Activated CD8-positive, alpha-beta memory T cell treated with anti-CD3 and anti-CD28 coated beads, Interleukin-2, amount 10 ng/mL, durations not matched to agents 7 days and 5 days (primary cell): ENCODE measurements at regions not wholly inside any gene's neighbourhood (a gene's known extent, or its start where the extent isn't known, plus 50 kb on each side); places are given as distances from the start of the nearest gene placed in this dataset.

Experiments used
- ATAC-seq: fragments of 150-1000 bp; cut with Tn5 transposase; one replicate; pipeline ENCODE4 v1.10.0; 2021; ENCODE audit warnings: moderate library complexity
- CTCF ChIA-PET: fragments of 350-600 bp; sonication (Branson Sonifier 250); formaldehyde crosslinking; loops from one replicate; lab custom pipeline; 2021; ENCODE audit warnings: antibody characterized with exemption; lab: Charles Lee
- DNase-seq: peaks from one replicate; pipeline ENCODE4 v3.0.0-alpha.2; 2020
- H3K27ac Mint-ChIP-seq: one replicate; pipeline ENCODE4 v1.8.0; 2021; ENCODE audit warnings: mild to moderate bottlenecking, mixed read lengths
- H3K27me3 Mint-ChIP-seq: one replicate; pipeline ENCODE4 v1.8.0; 2021; ENCODE audit warnings: mixed read lengths
- H3K36me3 Mint-ChIP-seq: one replicate; pipeline ENCODE4 v1.8.0; 2021; ENCODE audit warnings: mild to moderate bottlenecking, mixed read lengths
- H3K4me1 Mint-ChIP-seq: one replicate; pipeline ENCODE4 v1.8.0; 2021; ENCODE audit warnings: mixed read lengths
- H3K4me3 Mint-ChIP-seq: one replicate; pipeline ENCODE4 v1.8.0; 2021; ENCODE audit warnings: mild to moderate bottlenecking, moderate library complexity, mixed read lengths
- H3K9me3 Mint-ChIP-seq: one replicate; pipeline ENCODE4 v1.8.0; 2022; ENCODE audit warnings: low read depth, mixed read lengths

GRCh38 chr20:11549172-11550103 lies 368.3 kb upstream of the BTBD3 start:
- H3K27me3 Mint-ChIP-seq, result no peaks in the 10 kb centered on the region
- no peak overlapping the region for H3K4me3 Mint-ChIP-seq
- H3K27ac Mint-ChIP-seq, result no peak overlapping the region
- H3K36me3 Mint-ChIP-seq, result no peaks in the 10 kb centered on the region
- ATAC-seq (no peak), DNase-seq (no peak)
- H3K4me1 Mint-ChIP-seq, result no peaks in the 10 kb centered on the region
- CTCF ChIA-PET, result no interaction called here
- no peaks in the 10 kb centered on the region for H3K9me3 Mint-ChIP-seq

- Mint-ChIP-seq H3K27ac (no peak overlapping the region), H3K4me3 (no peak overlapping the region), H3K27me3 (no peaks in the 10 kb centered on the region), H3K9me3 (no peaks in the 10 kb centered on the region), H3K4me1 (no peaks in the 10 kb centered on the region), H3K36me3 (no peaks in the 10 kb centered on the region)
- DNase-seq (no peak), ATAC-seq (no peak)
- CTCF ChIA-PET, result no interaction called here
Observed at GRCh38 chr20:11550657-11551338, 366.9 kb upstream of the BTBD3 start.

- no peak for DNase-seq
- H3K9me3 Mint-ChIP-seq, result no peaks in the 10 kb centered on the region
- no peaks in the 10 kb centered on the region for H3K36me3 Mint-ChIP-seq
- no peak overlapping the region for H3K4me3 Mint-ChIP-seq
- no peaks in the 10 kb centered on the region for H3K4me1 Mint-ChIP-seq
- H3K27ac Mint-ChIP-seq, result no peak overlapping the region
- no peak for ATAC-seq
- H3K27me3 Mint-ChIP-seq, result no peaks in the 10 kb centered on the region
- CTCF ChIA-PET, result no interaction called here
Observed at GRCh38 chr20:11551479-11551878, 366.2 kb upstream of the BTBD3 start.

GRCh38 chr20:11553603-11554002 lies 364.1 kb upstream of the BTBD3 start:
- DNase-seq, result no peak
- Mint-ChIP-seq H3K27me3 (no peaks in the 10 kb centered on the region), H3K9me3 (no peaks in the 10 kb centered on the region), H3K36me3 (no peaks in the 10 kb centered on the region), H3K4me1 (no peaks in the 10 kb centered on the region), H3K27ac (no peak overlapping the region), H3K4me3 (no peak overlapping the region)
- CTCF ChIA-PET, result no interaction called here
- no peak for ATAC-seq

GRCh38 chr20:11555510-11555909 lies 362.2 kb upstream of the BTBD3 start:
- DNase-seq, result no peak
- H3K27ac Mint-ChIP-seq, result no peak overlapping the region
- H3K27me3 Mint-ChIP-seq, result no peaks in the 10 kb centered on the region
- H3K36me3 Mint-ChIP-seq, result no peaks in the 10 kb centered on the region
- H3K4me1 Mint-ChIP-seq, result no peaks in the 10 kb centered on the region
- no peak for ATAC-seq
- CTCF ChIA-PET, result no interaction called here
- H3K4me3 Mint-ChIP-seq, result no peak overlapping the region
- H3K9me3 Mint-ChIP-seq, result no peaks in the 10 kb centered on the region

GRCh38 chr20:11556410-11556809 lies 361.3 kb upstream of the BTBD3 start:
- no peak for ATAC-seq
- H3K4me1 Mint-ChIP-seq, result no peaks in the 10 kb centered on the region
- no peaks in the 10 kb centered on the region for H3K9me3 Mint-ChIP-seq
- CTCF ChIA-PET, result no interaction called here
- H3K36me3 Mint-ChIP-seq, result no peaks in the 10 kb centered on the region
- H3K27ac Mint-ChIP-seq, result no peak overlapping the region
- H3K27me3 Mint-ChIP-seq, result no peaks in the 10 kb centered on the region
- no peak overlapping the region for H3K4me3 Mint-ChIP-seq
- DNase-seq, result no peak

GRCh38 chr20:11564491-11564890 lies 353.2 kb upstream of the BTBD3 start:
- ATAC-seq (no peak), DNase-seq (no peak)
- Mint-ChIP-seq H3K9me3 (no peaks in the 10 kb centered on the region), H3K4me3 (no peak overlapping the region), H3K4me1 (no peaks in the 10 kb centered on the region), H3K36me3 (no peaks in the 10 kb centered on the region), H3K27ac (no peak overlapping the region), H3K27me3 (no peaks in the 10 kb centered on the region)
- CTCF ChIA-PET, result no interaction called here

- Mint-ChIP-seq H3K4me1 (no peaks in the 10 kb centered on the region), H3K27ac (no peak overlapping the region), H3K4me3 (no peak overlapping the region), H3K9me3 (no peaks in the 10 kb centered on the region), H3K27me3 (no peaks in the 10 kb centered on the region), H3K36me3 (no peaks in the 10 kb centered on the region)
- DNase-seq, result no peak
- ATAC-seq, result no peak
- CTCF ChIA-PET, result no interaction called here
Observed at GRCh38 chr20:11569163-11569562, 348.5 kb upstream of the BTBD3 start.

- Mint-ChIP-seq H3K27me3 (no peaks in the 10 kb centered on the region), H3K36me3 (no peaks in the 10 kb centered on the region), H3K4me1 (no peaks in the 10 kb centered on the region), H3K9me3 (peaks cover 5% of the 10 kb centered on the region), H3K4me3 (no peak overlapping the region), H3K27ac (no peak overlapping the region)
- ATAC-seq (no peak), DNase-seq (no peak)
- CTCF ChIA-PET, result no interaction called here
Observed at GRCh38 chr20:11573507-11573906, 344.2 kb upstream of the BTBD3 start.

- no peak for DNase-seq
- no peak overlapping the region for H3K27ac Mint-ChIP-seq
- ATAC-seq, result no peak
- H3K36me3 Mint-ChIP-seq, result no peaks in the 10 kb centered on the region
- H3K4me3 Mint-ChIP-seq, result no peak overlapping the region
- CTCF ChIA-PET, result no interaction called here
- no peaks in the 10 kb centered on the region for H3K27me3 Mint-ChIP-seq
- peaks cover 10% of the 10 kb centered on the region for H3K9me3 Mint-ChIP-seq
- H3K4me1 Mint-ChIP-seq, result no peaks in the 10 kb centered on the region
Observed at GRCh38 chr20:11581271-11581670, 336.4 kb upstream of the BTBD3 start.

GRCh38 chr20:11582060-11582459 lies 335.6 kb upstream of the BTBD3 start:
- DNase-seq, result no peak
- no peak overlapping the region for H3K4me3 Mint-ChIP-seq
- no peaks in the 10 kb centered on the region for H3K4me1 Mint-ChIP-seq
- no peak overlapping the region for H3K27ac Mint-ChIP-seq
- H3K36me3 Mint-ChIP-seq, result no peaks in the 10 kb centered on the region
- H3K27me3 Mint-ChIP-seq, result no peaks in the 10 kb centered on the region
- CTCF ChIA-PET, result no interaction called here
- no peak for ATAC-seq
- H3K9me3 Mint-ChIP-seq, result peaks cover 7% of the 10 kb centered on the region

- H3K4me3 Mint-ChIP-seq, result no peak overlapping the region
- peaks cover 8% of the 10 kb centered on the region for H3K9me3 Mint-ChIP-seq
- no peak for ATAC-seq
- H3K36me3 Mint-ChIP-seq, result no peaks in the 10 kb centered on the region
- CTCF ChIA-PET, result no interaction called here
- no peaks in the 10 kb centered on the region for H3K27me3 Mint-ChIP-seq
- no peak for DNase-seq
- no peaks in the 10 kb centered on the region for H3K4me1 Mint-ChIP-seq
- H3K27ac Mint-ChIP-seq, result no peak overlapping the region
Observed at GRCh38 chr20:11585752-11586352, 331.8 kb upstream of the BTBD3 start.

GRCh38 chr20:11588875-11589274 lies 328.8 kb upstream of the BTBD3 start:
- no peaks in the 10 kb centered on the region for H3K27me3 Mint-ChIP-seq
- H3K36me3 Mint-ChIP-seq, result no peaks in the 10 kb centered on the region
- no peaks in the 10 kb centered on the region for H3K4me1 Mint-ChIP-seq
- no peak for DNase-seq
- CTCF ChIA-PET, result no interaction called here
- ATAC-seq, result no peak
- H3K27ac Mint-ChIP-seq, result no peak overlapping the region
- H3K9me3 Mint-ChIP-seq, result peaks cover 5% of the 10 kb centered on the region
- no peak overlapping the region for H3K4me3 Mint-ChIP-seq

- Mint-ChIP-seq H3K27ac (no peak overlapping the region), H3K4me1 (no peaks in the 10 kb centered on the region), H3K4me3 (no peak overlapping the region), H3K36me3 (no peaks in the 10 kb centered on the region), H3K9me3 (peaks cover 8% of the 10 kb centered on the region), H3K27me3 (no peaks in the 10 kb centered on the region)
- no peak for DNase-seq
- CTCF ChIA-PET, result no interaction called here
- no peak for ATAC-seq
Observed at GRCh38 chr20:11591965-11592364, 325.7 kb upstream of the BTBD3 start.
